Ishikawa (cell line): ENCODE measurements at regions not wholly inside any gene's neighbourhood (a gene's known extent, or its start where the extent isn't known, plus 50 kb on each side); places are given as distances from the start of the nearest gene placed in this dataset.

Experiments used
- EGR1 ChIP-seq: IDR thresholded peaks from 2 replicates; pipeline ENCODE4 v1.6.1; 2012
- EP300 ChIP-seq: IDR thresholded peaks from 2 replicates; pipeline ENCODE4 v1.6.1; 2012; ENCODE audit warnings: borderline replicate concordance
- NFIC ChIP-seq: IDR thresholded peaks from 2 replicates; pipeline ENCODE4 v1.6.1; 2012
- RAD21 ChIP-seq: IDR thresholded peaks from 2 replicates; pipeline ENCODE4 v1.6.1; 2012; ENCODE audit warnings: low read depth
- TAF1 ChIP-seq: IDR thresholded peaks from 2 replicates; pipeline ENCODE4 v1.6.1; 2012; ENCODE audit warnings: low read depth, mild to moderate bottlenecking
- TF ChIP-seq, protein P1 (sequence below): IDR thresholded peaks from 2 replicates; pipeline ENCODE4 v1.6.1; 2012; ENCODE audit warnings: low read depth, mild to moderate bottlenecking

DNA sequence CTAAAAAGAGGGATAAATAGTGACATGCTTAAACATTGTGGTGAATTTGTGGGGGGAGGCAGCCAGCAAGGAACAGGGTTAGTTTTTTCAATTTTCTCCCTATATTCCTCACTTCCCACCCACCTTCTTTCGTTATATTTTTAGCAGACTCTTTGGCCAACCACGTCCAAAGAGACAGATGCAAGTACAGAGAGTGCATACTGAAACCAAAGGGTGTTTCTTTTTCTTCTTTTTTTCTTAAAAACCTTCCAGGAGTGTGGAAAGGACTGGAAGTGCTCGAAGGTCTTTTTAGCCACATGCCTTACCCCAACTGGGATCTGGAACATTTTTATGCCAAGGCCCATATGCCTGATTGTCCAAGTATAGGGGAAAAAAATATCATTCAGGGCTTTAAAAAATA, 59.0 kb downstream of the TNP1 start:
- TF ChIP-seq, protein P1, sequence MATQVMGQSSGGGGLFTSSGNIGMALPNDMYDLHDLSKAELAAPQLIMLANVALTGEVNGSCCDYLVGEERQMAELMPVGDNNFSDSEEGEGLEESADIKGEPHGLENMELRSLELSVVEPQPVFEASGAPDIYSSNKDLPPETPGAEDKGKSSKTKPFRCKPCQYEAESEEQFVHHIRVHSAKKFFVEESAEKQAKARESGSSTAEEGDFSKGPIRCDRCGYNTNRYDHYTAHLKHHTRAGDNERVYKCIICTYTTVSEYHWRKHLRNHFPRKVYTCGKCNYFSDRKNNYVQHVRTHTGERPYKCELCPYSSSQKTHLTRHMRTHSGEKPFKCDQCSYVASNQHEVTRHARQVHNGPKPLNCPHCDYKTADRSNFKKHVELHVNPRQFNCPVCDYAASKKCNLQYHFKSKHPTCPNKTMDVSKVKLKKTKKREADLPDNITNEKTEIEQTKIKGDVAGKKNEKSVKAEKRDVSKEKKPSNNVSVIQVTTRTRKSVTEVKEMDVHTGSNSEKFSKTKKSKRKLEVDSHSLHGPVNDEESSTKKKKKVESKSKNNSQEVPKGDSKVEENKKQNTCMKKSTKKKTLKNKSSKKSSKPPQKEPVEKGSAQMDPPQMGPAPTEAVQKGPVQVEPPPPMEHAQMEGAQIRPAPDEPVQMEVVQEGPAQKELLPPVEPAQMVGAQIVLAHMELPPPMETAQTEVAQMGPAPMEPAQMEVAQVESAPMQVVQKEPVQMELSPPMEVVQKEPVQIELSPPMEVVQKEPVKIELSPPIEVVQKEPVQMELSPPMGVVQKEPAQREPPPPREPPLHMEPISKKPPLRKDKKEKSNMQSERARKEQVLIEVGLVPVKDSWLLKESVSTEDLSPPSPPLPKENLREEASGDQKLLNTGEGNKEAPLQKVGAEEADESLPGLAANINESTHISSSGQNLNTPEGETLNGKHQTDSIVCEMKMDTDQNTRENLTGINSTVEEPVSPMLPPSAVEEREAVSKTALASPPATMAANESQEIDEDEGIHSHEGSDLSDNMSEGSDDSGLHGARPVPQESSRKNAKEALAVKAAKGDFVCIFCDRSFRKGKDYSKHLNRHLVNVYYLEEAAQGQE, result no peak
- no peak for TF ChIP-seq RAD21
- TF ChIP-seq EP300, result no peak
- no peak for TF ChIP-seq NFIC
- no peak for TF ChIP-seq TAF1
- no peak for TF ChIP-seq EGR1
